H1 (cell line): ENCODE measurements at regions not wholly inside any gene's neighbourhood (a gene's known extent, or its start where the extent isn't known, plus 50 kb on each side); places are given as distances from the start of the nearest gene placed in this dataset.

Experiments used
- CTCF ChIA-PET: fragments of 300-600 bp; sonication (Branson Sonifier 250); formaldehyde crosslinking; loops from one replicate; lab custom pipeline; 2021; ENCODE audit not compliant: partially characterized antibody; lab: Charles Lee
- POLR2A ChIA-PET: fragments of 300-600 bp; sonication (Branson Sonifier 250); formaldehyde crosslinking; loops from one replicate; lab custom pipeline; 2021; ENCODE audit warnings: inconsistent platforms; ENCODE audit not compliant: partially characterized antibody; lab: Charles Lee
- DNase-seq, 2 experiments: peaks; one replicate each; pipeline versions ENCODE4 v3.0.0 to v3.0.0-alpha.2; 2010 to 2022; ENCODE audit warnings: low spot score in 2 of 2, low read depth in 1 of 2, mixed read lengths in 1 of 2
- FAIRE-seq: peaks from 2 replicates; lab custom pipeline; 2011; peaks lifted over from hg19 to GRCh38; lab: Jason Lieb, UNC
- H2AFZ ChIP-seq: 2 replicates; pipeline ENCODE4 v1.8.1; 2012; ENCODE audit warnings: low read length, inconsistent platforms
- H2AK5ac ChIP-seq: 2 replicates; pipeline ENCODE4 v1.6.1; 2013; ENCODE audit warnings: low read depth, low read length
- H2BK120ac ChIP-seq: replicated peaks from 2 replicates; pipeline ENCODE3; 2013; ENCODE audit warnings: low read depth, low read length, inconsistent platforms
- H2BK12ac ChIP-seq: 2 replicates; pipeline ENCODE4 v1.6.1; 2013; ENCODE audit warnings: low read depth, low read length
- H2BK15ac ChIP-seq: 2 replicates; pipeline ENCODE4 v1.6.1; 2013; ENCODE audit warnings: low read length
- H2BK20ac ChIP-seq: 2 replicates; pipeline ENCODE4 v1.6.1; 2013; ENCODE audit warnings: low read length
- H2BK5ac ChIP-seq: 2 replicates; pipeline ENCODE4 v1.6.1; 2013; ENCODE audit warnings: low read depth, low read length
- H3K14ac ChIP-seq: 2 replicates; pipeline ENCODE4 v1.6.1; 2013; ENCODE audit warnings: inconsistent platforms; ENCODE audit not compliant: insufficient read length
- H3K18ac ChIP-seq: 2 replicates; pipeline ENCODE4 v1.6.1; 2013; ENCODE audit warnings: low read length; ENCODE audit errors: extremely low read depth
- H3K23ac ChIP-seq: 2 replicates; pipeline ENCODE4 v1.6.1; 2013; ENCODE audit warnings: inconsistent platforms; ENCODE audit not compliant: insufficient read length
- H3K23me2 ChIP-seq: 2 replicates; pipeline ENCODE4 v1.6.1; 2013; ENCODE audit warnings: low read depth, low read length
- H3K27ac ChIP-seq: 2 replicates; pipeline ENCODE4 v1.6.1; 2011; ENCODE audit warnings: low read depth, low read length, inconsistent platforms
- H3K27me3 ChIP-seq, 4 experiments: replicated peaks in 1 of 4; 1 replicate in 1 of 4; 2 replicates in 3 of 4; pipeline versions ENCODE4 v1.6.1 to v1.8.1; 2011 to 2013; ENCODE audit warnings: low read length in 3 of 4, mild to moderate bottlenecking in 3 of 4, inconsistent platforms in 2 of 4, mixed read lengths in 2 of 4, moderate library complexity in 1 of 4; ENCODE audit not compliant: control insufficient read depth in 3 of 4, insufficient read depth in 3 of 4; ENCODE audit errors: extremely low read depth in 1 of 4
- H3K36me3 ChIP-seq, 4 experiments: 2 replicates each; pipeline versions ENCODE4 v1.6.1 to v1.8.1; 2011 to 2013; ENCODE audit warnings: mild to moderate bottlenecking in 4 of 4, low read length in 3 of 4, moderate library complexity in 2 of 4, control low read depth in 1 of 4, inconsistent platforms in 1 of 4; ENCODE audit not compliant: insufficient read depth in 4 of 4, control insufficient read depth in 2 of 4
- H3K4ac ChIP-seq: replicated peaks from 2 replicates; pipeline ENCODE3; 2013; ENCODE audit warnings: low read length, low read depth, mixed read lengths, inconsistent platforms; ENCODE audit not compliant: insufficient read length
- H3K4me1 ChIP-seq, 4 experiments: replicated peaks in 1 of 4; 1 replicate in 1 of 4; 2 replicates in 3 of 4; pipeline versions ENCODE4 v1.6.1 to v1.8.1; 2011 to 2013; ENCODE audit warnings: low read length in 3 of 4, inconsistent platforms in 2 of 4, mixed read lengths in 1 of 4; ENCODE audit not compliant: insufficient read depth in 4 of 4, control insufficient read depth in 3 of 4
- H3K4me2 ChIP-seq, 2 experiments: 2 replicates each; pipeline versions ENCODE4 v1.6.1 to v1.8.1; 2011 to 2013; ENCODE audit warnings: low read depth in 2 of 2, low read length in 2 of 2, control low read depth in 1 of 2, inconsistent platforms in 1 of 2, mild to moderate bottlenecking in 1 of 2; ENCODE audit not compliant: insufficient read depth in 1 of 2
- H3K4me3 ChIP-seq, 4 experiments: fragments of 200-600, 300-600 bp in 1 of 4; sonication (generic), shearing (Covaris generic), sonication (Bioruptor Twin) in 1 of 4; 2 replicates each; pipeline versions ENCODE4 v1.5.1 to v1.8.1; 2011 to 2016; ENCODE audit warnings: low read length in 4 of 4, low read depth in 3 of 4, control low read depth in 2 of 4, inconsistent platforms in 2 of 4, mild to moderate bottlenecking in 2 of 4, mixed read lengths in 1 of 4, moderate library complexity in 1 of 4; ENCODE audit not compliant: insufficient read depth in 2 of 4; ENCODE audit errors: extremely low read depth in 1 of 4
- H3K56ac ChIP-seq: replicated peaks from 2 replicates; pipeline ENCODE3; 2013; ENCODE audit warnings: low read depth, mild to moderate bottlenecking, mixed read lengths, low read length, inconsistent platforms; ENCODE audit not compliant: insufficient read length
- H3K79me1 ChIP-seq: 2 replicates; pipeline ENCODE4 v1.6.1; 2013; ENCODE audit warnings: low read depth, low read length, control low read depth
- H3K79me2 ChIP-seq, 2 experiments: 2 replicates each; pipeline versions ENCODE4 v1.6.1 to v1.8.1; 2012 to 2013; ENCODE audit warnings: low read length in 2 of 2, mild to moderate bottlenecking in 2 of 2, inconsistent platforms in 1 of 2; ENCODE audit not compliant: insufficient read depth in 2 of 2, control insufficient read depth in 1 of 2
- H3K9ac ChIP-seq, 4 experiments: replicated peaks in 1 of 4; 1 replicate in 1 of 4; 2 replicates in 3 of 4; pipeline versions ENCODE4 v1.6.1 to v1.8.1; 2011 to 2013; ENCODE audit warnings: low read depth in 3 of 4, low read length in 3 of 4, control low read depth in 2 of 4, mild to moderate bottlenecking in 2 of 4, moderate library complexity in 2 of 4, inconsistent platforms in 1 of 4; ENCODE audit errors: extremely low read depth in 1 of 4
- H3K9me3 ChIP-seq, 2 experiments: 2 replicates each; pipeline versions ENCODE4 v1.6.1 to v1.8.1; 2012 to 2013; ENCODE audit warnings: mild to moderate bottlenecking in 2 of 2, moderate library complexity in 2 of 2, control low read depth in 1 of 2, inconsistent platforms in 1 of 2, low read depth in 1 of 2, low read length in 1 of 2, mixed read lengths in 1 of 2; ENCODE audit not compliant: insufficient read depth in 2 of 2
- H4K20me1 ChIP-seq, 2 experiments: replicated peaks in 1 of 2; 2 replicates each; pipeline versions ENCODE3 to v1.8.1; 2011 to 2013; ENCODE audit warnings: inconsistent platforms in 2 of 2, low read length in 2 of 2, mild to moderate bottlenecking in 1 of 2; ENCODE audit not compliant: insufficient read depth in 2 of 2, control insufficient read depth in 1 of 2
- H4K5ac ChIP-seq: 2 replicates; pipeline ENCODE4 v1.6.1; 2013; ENCODE audit warnings: low read length, low read depth, mixed read lengths, inconsistent platforms; ENCODE audit not compliant: insufficient read length
- H4K8ac ChIP-seq: 2 replicates; pipeline ENCODE4 v1.8.0; 2013; ENCODE audit warnings: mild to moderate bottlenecking, moderate library complexity, low read length, inconsistent platforms; ENCODE audit not compliant: insufficient read depth; ENCODE audit errors: extremely low read depth
- H4K91ac ChIP-seq: replicated peaks from 2 replicates; pipeline ENCODE3; 2013; ENCODE audit warnings: low read length, mixed read lengths, inconsistent platforms; ENCODE audit not compliant: insufficient read length
- CEBPB ChIP-seq: IDR thresholded peaks from 2 replicates; pipeline ENCODE4 v1.6.1; 2012; ENCODE audit warnings: low read depth, low read length
- NRF1 ChIP-seq: IDR thresholded peaks from 2 replicates; pipeline ENCODE4 v1.6.1; 2011; ENCODE audit warnings: mild to moderate bottlenecking, low read depth, low read length, improper control_type of control experiment
- RBBP5 ChIP-seq: IDR thresholded peaks from 2 replicates; pipeline ENCODE4 v1.7.1; 2012; ENCODE audit warnings: low read depth, mild to moderate bottlenecking, inconsistent platforms, low read length, moderate library complexity, borderline replicate concordance
- TCF12 ChIP-seq: IDR thresholded peaks from 2 replicates; pipeline ENCODE4 v1.6.1; 2011; ENCODE audit warnings: low read depth, mild to moderate bottlenecking, low read length
- WGBS, 2 experiments: shearing (Covaris generic) in 1 of 2; methylation state at CpG; one replicate each; pipeline versions ENCODE4 v1.1.6 to v1.1.7; 2013 to 2015; ENCODE audit warnings: low lambda C conversion rate in 2 of 2, mixed read lengths in 2 of 2, inconsistent platforms in 1 of 2, low coverage in 1 of 2, missing lambda C conversion rate in 1 of 2; ENCODE audit not compliant: insufficient replicate concordance in 2 of 2, insufficient coverage in 1 of 2, insufficient read length in 1 of 2; ENCODE audit errors: extremely low coverage in 1 of 2, missing lambda C conversion rate in 1 of 2; 5-methylcytosine and 5-hydroxymethylcytosine counted together

DNA sequence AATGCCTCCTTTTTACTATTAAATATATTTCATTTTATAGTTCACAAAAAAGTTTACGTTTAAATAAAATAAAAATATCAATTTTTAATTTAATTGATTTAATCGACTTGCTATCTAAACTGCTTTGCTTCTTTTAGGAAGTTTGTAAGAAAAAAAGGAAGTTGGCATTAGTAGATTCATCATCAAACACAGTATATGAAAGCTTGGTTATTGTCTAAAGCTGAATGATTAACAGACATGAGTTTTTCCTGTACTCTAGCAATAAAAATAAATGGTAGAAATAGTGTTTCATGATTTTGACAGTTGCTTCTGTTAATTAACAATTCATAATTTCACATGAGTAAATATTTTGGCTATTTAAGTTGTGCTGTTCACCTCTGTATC lies 1285.5 kb upstream of the GJE1 start:
- no peaks in the 10 kb centered on the region for H3K79me1 ChIP-seq
- no peak overlapping the region for H3K23ac ChIP-seq
- H3K4me1 ChIP-seq = no peaks in the 10 kb centered on the region
- no peak overlapping the region for H2BK12ac ChIP-seq
- no peak overlapping the region for H2BK120ac ChIP-seq
- H2BK20ac ChIP-seq = no peak overlapping the region
- H4K5ac ChIP-seq = no peak overlapping the region
- H2BK15ac ChIP-seq = no peak overlapping the region
- no peak for TF ChIP-seq NRF1
- no peak for TF ChIP-seq TCF12
- no peak for TF ChIP-seq RBBP5
- no peak for TF ChIP-seq CEBPB
- no peak overlapping the region for H4K8ac ChIP-seq
- H3K27ac ChIP-seq = no peak overlapping the region
- no peak overlapping the region for H3K4me3 ChIP-seq
- H3K18ac ChIP-seq = no peak overlapping the region
- peaks cover 0 to 2% (median 0%) of the 10 kb centered on the region in 4 experiments; a peak in 1 of 7 replicates for H3K27me3 ChIP-seq
- no peaks in the 10 kb centered on the region; the same call in 1 of the 2 replicates for H3K23me2 ChIP-seq
- no peak for DNase-seq
- no peak overlapping the region for H3K4me2 ChIP-seq
- FAIRE-seq = no peak
- WGBS, 2 experiments = 94% methylated on average over 2 of the region's 2 CpGs; no CpG with 5 or more reads in 1 of the 2 experiments
- H3K36me3 ChIP-seq = no peaks in the 10 kb centered on the region
- no peak overlapping the region for H2BK5ac ChIP-seq
- POLR2A ChIA-PET = no interaction called here
- no peak overlapping the region for H3K9ac ChIP-seq
- H3K79me2 ChIP-seq = no peaks in the 10 kb centered on the region
- H2AK5ac ChIP-seq = no peak overlapping the region
- H3K9me3 ChIP-seq = no peaks in the 10 kb centered on the region
- H2AFZ ChIP-seq = no peak overlapping the region
- no peak overlapping the region for H3K14ac ChIP-seq
- no peak overlapping the region for H3K56ac ChIP-seq
- H4K91ac ChIP-seq = no peak overlapping the region
- H3K4ac ChIP-seq = no peak overlapping the region
- H4K20me1 ChIP-seq = no peaks in the 10 kb centered on the region
- CTCF ChIA-PET = no interaction called here
